HEK293 (cell line): ENCODE measurements at regions not wholly inside any gene's neighbourhood (a gene's known extent, or its start where the extent isn't known, plus 50 kb on each side); places are given as distances from the start of the nearest gene placed in this dataset.

Experiments used
- WT1 ChIP-seq: fragments of 450-650 bp; formaldehyde crosslinking; IDR thresholded peaks from 2 replicates; pipeline ENCODE4 v1.5.1; 2016; ENCODE audit warnings: missing biosample characterization, missing genetic modification characterization
- ZBTB8A ChIP-seq: fragments of 450-650 bp; formaldehyde crosslinking; IDR thresholded peaks from 2 replicates; pipeline ENCODE4 v1.5.1; 2016; ENCODE audit warnings: missing biosample characterization, missing genetic modification characterization
- ZNF768 ChIP-seq: fragments of 450-650 bp; formaldehyde crosslinking; IDR thresholded peaks from 2 replicates; pipeline ENCODE4 v1.5.1; 2018; ENCODE audit warnings: missing biosample characterization, mild to moderate bottlenecking, missing genetic modification characterization
- TF ChIP-seq, protein P1 (sequence below): fragments of 450-650 bp; formaldehyde crosslinking; IDR thresholded peaks from 2 replicates; pipeline ENCODE4 v1.5.1; 2016; ENCODE audit warnings: missing biosample characterization, missing genetic modification characterization
- TF ChIP-seq, protein P2 (sequence below): fragments of 450-650 bp; formaldehyde crosslinking; IDR thresholded peaks from 2 replicates; pipeline ENCODE4 v1.5.1; 2016; ENCODE audit warnings: missing biosample characterization, missing genetic modification characterization, borderline replicate concordance
- TF ChIP-seq, protein P3 (sequence below): fragments of 450-650 bp; formaldehyde crosslinking; IDR thresholded peaks from 2 replicates; pipeline ENCODE4 v1.5.1; 2016; ENCODE audit warnings: missing biosample characterization, missing genetic modification characterization

DNA sequence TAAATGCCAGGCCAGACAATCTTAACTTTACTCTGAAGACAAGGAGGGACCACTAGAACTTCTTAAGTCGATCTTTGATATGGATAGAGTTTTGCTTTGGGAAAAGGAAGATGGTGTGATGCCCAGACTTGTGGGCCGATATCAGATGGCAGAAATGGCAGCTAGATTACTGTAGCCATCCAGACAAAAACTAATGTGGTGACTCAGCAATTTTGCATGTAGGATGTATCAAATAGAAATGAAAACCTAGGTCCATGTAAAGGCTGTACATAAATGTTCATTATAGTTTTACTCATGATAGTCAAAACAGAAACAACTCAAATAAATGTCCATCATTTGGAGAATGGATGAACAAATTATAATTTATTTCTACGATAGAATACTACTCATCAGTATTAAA, 121.5 kb downstream of the APIP start:
- TF ChIP-seq, protein P1, sequence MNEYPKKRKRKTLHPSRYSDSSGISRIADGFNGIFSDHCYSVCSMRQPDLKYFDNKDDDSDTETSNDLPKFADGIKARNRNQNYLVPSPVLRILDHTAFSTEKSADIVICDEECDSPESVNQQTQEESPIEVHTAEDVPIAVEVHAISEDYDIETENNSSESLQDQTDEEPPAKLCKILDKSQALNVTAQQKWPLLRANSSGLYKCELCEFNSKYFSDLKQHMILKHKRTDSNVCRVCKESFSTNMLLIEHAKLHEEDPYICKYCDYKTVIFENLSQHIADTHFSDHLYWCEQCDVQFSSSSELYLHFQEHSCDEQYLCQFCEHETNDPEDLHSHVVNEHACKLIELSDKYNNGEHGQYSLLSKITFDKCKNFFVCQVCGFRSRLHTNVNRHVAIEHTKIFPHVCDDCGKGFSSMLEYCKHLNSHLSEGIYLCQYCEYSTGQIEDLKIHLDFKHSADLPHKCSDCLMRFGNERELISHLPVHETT (tag by site-specific recombination), result no peak
- TF ChIP-seq, protein P2, sequence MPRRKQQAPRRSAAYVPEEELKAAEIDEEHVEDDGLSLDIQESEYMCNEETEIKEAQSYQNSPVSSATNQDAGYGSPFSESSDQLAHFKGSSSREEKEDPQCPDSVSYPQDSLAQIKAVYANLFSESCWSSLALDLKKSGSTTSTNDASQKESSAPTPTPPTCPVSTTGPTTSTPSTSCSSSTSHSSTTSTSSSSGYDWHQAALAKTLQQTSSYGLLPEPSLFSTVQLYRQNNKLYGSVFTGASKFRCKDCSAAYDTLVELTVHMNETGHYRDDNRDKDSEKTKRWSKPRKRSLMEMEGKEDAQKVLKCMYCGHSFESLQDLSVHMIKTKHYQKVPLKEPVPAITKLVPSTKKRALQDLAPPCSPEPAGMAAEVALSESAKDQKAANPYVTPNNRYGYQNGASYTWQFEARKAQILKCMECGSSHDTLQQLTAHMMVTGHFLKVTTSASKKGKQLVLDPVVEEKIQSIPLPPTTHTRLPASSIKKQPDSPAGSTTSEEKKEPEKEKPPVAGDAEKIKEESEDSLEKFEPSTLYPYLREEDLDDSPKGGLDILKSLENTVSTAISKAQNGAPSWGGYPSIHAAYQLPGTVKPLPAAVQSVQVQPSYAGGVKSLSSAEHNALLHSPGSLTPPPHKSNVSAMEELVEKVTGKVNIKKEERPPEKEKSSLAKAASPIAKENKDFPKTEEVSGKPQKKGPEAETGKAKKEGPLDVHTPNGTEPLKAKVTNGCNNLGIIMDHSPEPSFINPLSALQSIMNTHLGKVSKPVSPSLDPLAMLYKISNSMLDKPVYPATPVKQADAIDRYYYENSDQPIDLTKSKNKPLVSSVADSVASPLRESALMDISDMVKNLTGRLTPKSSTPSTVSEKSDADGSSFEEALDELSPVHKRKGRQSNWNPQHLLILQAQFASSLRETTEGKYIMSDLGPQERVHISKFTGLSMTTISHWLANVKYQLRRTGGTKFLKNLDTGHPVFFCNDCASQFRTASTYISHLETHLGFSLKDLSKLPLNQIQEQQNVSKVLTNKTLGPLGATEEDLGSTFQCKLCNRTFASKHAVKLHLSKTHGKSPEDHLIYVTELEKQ (tag by site-specific recombination), result no peak
- TF ChIP-seq ZBTB8A (tag by site-specific recombination), result no peak
- no peak for TF ChIP-seq WT1
- no peak for TF ChIP-seq ZNF768 (tag by site-specific recombination)
- TF ChIP-seq, protein P3, sequence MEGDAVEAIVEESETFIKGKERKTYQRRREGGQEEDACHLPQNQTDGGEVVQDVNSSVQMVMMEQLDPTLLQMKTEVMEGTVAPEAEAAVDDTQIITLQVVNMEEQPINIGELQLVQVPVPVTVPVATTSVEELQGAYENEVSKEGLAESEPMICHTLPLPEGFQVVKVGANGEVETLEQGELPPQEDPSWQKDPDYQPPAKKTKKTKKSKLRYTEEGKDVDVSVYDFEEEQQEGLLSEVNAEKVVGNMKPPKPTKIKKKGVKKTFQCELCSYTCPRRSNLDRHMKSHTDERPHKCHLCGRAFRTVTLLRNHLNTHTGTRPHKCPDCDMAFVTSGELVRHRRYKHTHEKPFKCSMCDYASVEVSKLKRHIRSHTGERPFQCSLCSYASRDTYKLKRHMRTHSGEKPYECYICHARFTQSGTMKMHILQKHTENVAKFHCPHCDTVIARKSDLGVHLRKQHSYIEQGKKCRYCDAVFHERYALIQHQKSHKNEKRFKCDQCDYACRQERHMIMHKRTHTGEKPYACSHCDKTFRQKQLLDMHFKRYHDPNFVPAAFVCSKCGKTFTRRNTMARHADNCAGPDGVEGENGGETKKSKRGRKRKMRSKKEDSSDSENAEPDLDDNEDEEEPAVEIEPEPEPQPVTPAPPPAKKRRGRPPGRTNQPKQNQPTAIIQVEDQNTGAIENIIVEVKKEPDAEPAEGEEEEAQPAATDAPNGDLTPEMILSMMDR (tag by site-specific recombination), result no peak
